ENCODE measurements at regions not wholly inside any gene's neighbourhood (a gene's known extent, or its start where the extent isn't known, plus 50 kb on each side); places are given as distances from the start of the nearest gene placed in this dataset.

DNA sequence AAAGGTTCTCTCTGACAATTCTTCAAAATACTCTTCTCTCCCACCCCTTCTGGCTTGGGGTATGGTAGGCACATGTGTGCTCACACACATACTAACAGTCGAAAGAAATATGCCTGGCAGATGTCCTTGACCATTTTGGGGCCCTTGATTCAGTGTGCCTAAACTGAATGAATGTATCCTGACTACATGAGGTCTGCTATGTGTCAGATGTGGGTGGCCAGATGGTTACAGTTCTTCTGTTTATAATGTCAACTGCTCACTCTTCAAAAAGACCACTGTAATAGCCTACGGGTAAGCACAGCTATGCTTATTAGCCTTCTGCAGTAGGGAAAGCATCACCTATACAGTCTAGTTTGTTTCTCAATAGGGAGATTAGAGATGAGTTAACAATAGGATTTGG, 63.7 kb upstream of the VEGFC start:
- H3K4me3 ChIP-seq (ENCODE audit: low read depth, low read length), result no peak overlapping the region
- H3K36me3 ChIP-seq (ENCODE audit: control insufficient read depth, insufficient read depth, low read length), result no peaks in the 10 kb centered on the region
- H3K9ac ChIP-seq, result no peak overlapping the region
- H3K27ac ChIP-seq, result no peak overlapping the region
- no peak overlapping the region for H2AFZ ChIP-seq
- no peaks in the 10 kb centered on the region for H3K9me3 ChIP-seq (ENCODE audit: control insufficient read depth, low read length)
- TF ChIP-seq CTCF (IDR thresholded peaks at IDR 0.05), result no peak
- no peak overlapping the region for H3K4me2 ChIP-seq (ENCODE audit: low read length)
- H3K27me3 ChIP-seq (ENCODE audit: control insufficient read depth, insufficient read depth, low read length), result no peaks in the 10 kb centered on the region
- H3K4me1 ChIP-seq, result no peaks in the 10 kb centered on the region
- H3K79me2 ChIP-seq, result no peaks in the 10 kb centered on the region

DNA sequence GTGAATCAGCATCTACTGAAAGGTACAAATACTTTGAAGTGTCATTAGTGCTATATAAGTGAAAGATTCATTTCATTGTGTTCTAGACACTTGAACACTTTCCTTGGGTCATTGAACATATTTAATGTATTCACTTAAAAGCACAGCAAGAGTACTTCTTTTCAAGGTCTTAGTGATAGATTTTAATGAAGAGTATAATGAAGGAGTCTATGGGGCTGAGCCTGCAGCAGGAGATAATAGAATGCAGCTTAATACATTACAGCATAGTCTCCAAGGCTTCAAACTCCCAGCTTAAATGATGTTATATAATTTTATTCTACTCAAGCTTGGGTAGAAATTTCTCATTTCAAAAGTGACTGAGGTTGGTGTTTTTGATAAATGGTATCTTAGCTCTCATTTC, 66.1 kb upstream of the VEGFC start:
- Histone ChIP-seq H3K36me3 (ENCODE audit: control insufficient read depth, insufficient read depth, low read length) (no peaks in the 10 kb centered on the region), H3K4me3 (ENCODE audit: low read depth, low read length) (no peak overlapping the region), H3K4me1 (no peaks in the 10 kb centered on the region), H3K4me2 (ENCODE audit: low read length) (no peak overlapping the region), H3K9me3 (ENCODE audit: control insufficient read depth, low read length) (no peaks in the 10 kb centered on the region), H3K9ac (no peak overlapping the region), H3K27ac (no peak overlapping the region), H3K79me2 (no peaks in the 10 kb centered on the region), H3K27me3 (ENCODE audit: control insufficient read depth, insufficient read depth, low read length) (no peaks in the 10 kb centered on the region), H2AFZ (no peak overlapping the region)
- no peak for TF ChIP-seq CTCF (IDR thresholded peaks at IDR 0.05)

DNA sequence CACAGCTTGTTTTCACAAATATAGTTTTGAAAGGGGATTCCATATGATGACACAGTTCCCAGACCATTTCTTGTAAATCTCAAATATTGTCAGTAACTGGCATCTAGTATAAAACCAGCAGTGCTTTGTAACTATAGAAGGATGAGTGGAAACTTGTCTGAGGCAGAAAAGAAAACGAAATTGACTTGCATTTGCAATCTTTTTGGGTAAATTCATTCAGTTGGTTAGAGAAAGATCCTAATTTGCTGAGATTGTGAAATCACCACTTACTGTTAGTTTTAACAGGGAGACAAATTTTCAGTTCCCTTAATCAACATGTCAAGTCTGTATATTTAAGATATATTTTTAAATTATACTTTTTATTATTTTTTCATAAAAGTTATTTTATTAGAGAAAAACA, 71.5 kb upstream of the VEGFC start:
- Histone ChIP-seq H3K4me3 (ENCODE audit: low read depth, low read length) (no peak overlapping the region), H3K36me3 (ENCODE audit: control insufficient read depth, insufficient read depth, low read length) (no peaks in the 10 kb centered on the region), H3K9ac (no peak overlapping the region), H3K79me2 (no peaks in the 10 kb centered on the region), H3K4me2 (ENCODE audit: low read length) (no peak overlapping the region), H3K9me3 (ENCODE audit: control insufficient read depth, low read length) (no peaks in the 10 kb centered on the region), H3K4me1 (no peaks in the 10 kb centered on the region), H3K27me3 (ENCODE audit: control insufficient read depth, insufficient read depth, low read length) (no peaks in the 10 kb centered on the region), H2AFZ (no peak overlapping the region), H3K27ac (no peak overlapping the region)
- TF ChIP-seq CTCF (IDR thresholded peaks at IDR 0.05), result no peak

DNA sequence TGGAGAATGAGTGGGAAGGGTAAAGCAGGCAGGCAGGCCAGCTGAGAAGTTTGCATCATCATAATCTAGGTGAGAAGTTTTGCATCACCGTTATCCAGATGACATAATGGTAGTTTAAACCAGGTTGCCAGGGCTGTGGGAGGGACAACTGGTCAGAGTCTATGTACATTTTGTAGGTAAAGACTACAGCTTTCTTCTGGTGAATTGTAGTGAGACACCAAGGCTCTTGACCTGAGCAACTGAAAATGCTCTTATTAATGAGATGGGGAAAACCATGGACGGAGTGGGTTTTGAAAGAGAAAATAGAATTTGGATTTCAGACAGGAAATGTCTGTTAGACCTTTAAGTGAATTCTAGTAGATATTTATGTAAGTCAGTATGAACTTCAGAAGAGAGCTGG, 76.0 kb upstream of the VEGFC start:
- Histone ChIP-seq H2AFZ (no peak overlapping the region), H3K9me3 (ENCODE audit: control insufficient read depth, low read length) (no peaks in the 10 kb centered on the region), H3K4me3 (ENCODE audit: low read depth, low read length) (no peak overlapping the region), H3K9ac (no peak overlapping the region), H3K36me3 (ENCODE audit: control insufficient read depth, insufficient read depth, low read length) (no peaks in the 10 kb centered on the region), H3K27ac (no peak overlapping the region), H3K4me1 (no peaks in the 10 kb centered on the region), H3K4me2 (ENCODE audit: low read length) (no peak overlapping the region), H3K27me3 (ENCODE audit: control insufficient read depth, insufficient read depth, low read length) (no peaks in the 10 kb centered on the region), H3K79me2 (no peaks in the 10 kb centered on the region)
- no peak for TF ChIP-seq CTCF (IDR thresholded peaks at IDR 0.05)

GRCh38 chr4:176872461-176872860, 79.7 kb upstream of the VEGFC start:
- no peaks in the 10 kb centered on the region for H3K27me3 ChIP-seq (ENCODE audit: control insufficient read depth, insufficient read depth, low read length)
- no peaks in the 10 kb centered on the region for H3K36me3 ChIP-seq (ENCODE audit: control insufficient read depth, insufficient read depth, low read length)
- H3K27ac ChIP-seq, result no peak overlapping the region
- no peaks in the 10 kb centered on the region for H3K4me1 ChIP-seq
- no peak overlapping the region for H3K4me3 ChIP-seq (ENCODE audit: low read depth, low read length)
- no peak overlapping the region for H3K4me2 ChIP-seq (ENCODE audit: low read length)
- H3K9me3 ChIP-seq (ENCODE audit: control insufficient read depth, low read length), result no peaks in the 10 kb centered on the region
- H3K79me2 ChIP-seq, result no peaks in the 10 kb centered on the region
- TF ChIP-seq CTCF (IDR thresholded peaks at IDR 0.05), result no peak
- H2AFZ ChIP-seq, result no peak overlapping the region
- H3K9ac ChIP-seq, result no peak overlapping the region

Measured in parathyroid adenoma (tissue), 2 donors.